ENCODE measurements at regions not wholly inside any gene's neighbourhood (a gene's known extent, or its start where the extent isn't known, plus 50 kb on each side); places are given as distances from the start of the nearest gene placed in this dataset.

- Histone ChIP-seq H3K27ac (no peak overlapping the region), H3K9me3 (no peaks in the 10 kb centered on the region), H3K36me3 (no peaks in the 10 kb centered on the region), H3K4me3 (replicated peaks in 1 of 3) (no peak overlapping the region), H3K4me1 (no peaks in the 10 kb centered on the region), H3K27me3 (no peaks in the 10 kb centered on the region)
- WGBS, 2 donors: 98 to 100% methylated on average over 2 of the region's 2 CpGs
- DNase-seq: no peak
- TF ChIP-seq POLR2A (IDR thresholded peaks at IDR 0.05) (no peak), CTCF (IDR thresholded peaks at IDR 0.05) (no peak)
- intact Hi-C loops (cut with DNase I): no loop called here
These were observed 184.9 kb upstream of the LNX1 start for GRCh38 chr4:53776141-53776540.

GRCh38 chr4:53775381-53775780 lies 184.1 kb upstream of the LNX1 start:
- Histone ChIP-seq H3K27ac (no peak overlapping the region), H3K27me3 (no peaks in the 10 kb centered on the region), H3K9me3 (no peaks in the 10 kb centered on the region), H3K4me1 (no peaks in the 10 kb centered on the region), H3K4me3 (replicated peaks in 1 of 3) (no peak overlapping the region), H3K36me3 (no peaks in the 10 kb centered on the region)
- intact Hi-C loops (cut with DNase I): no loop called here
- no peak for TF ChIP-seq CTCF (IDR thresholded peaks at IDR 0.05)
- TF ChIP-seq POLR2A (IDR thresholded peaks at IDR 0.05): no peak
- DNase-seq: no peak
- 94% methylated on average over 4 of the region's 4 CpGs for WGBS, 2 donors

- H3K4me3 ChIP-seq (replicated peaks in 1 of 3): no peak overlapping the region
- no peaks in the 10 kb centered on the region for H3K9me3 ChIP-seq
- intact Hi-C loops (cut with DNase I): no loop called here
- 73 to 94% methylated on average over 3 of the region's 3 CpGs for WGBS, 2 donors
- no peaks in the 10 kb centered on the region for H3K27me3 ChIP-seq
- TF ChIP-seq POLR2A (IDR thresholded peaks at IDR 0.05) (no peak), CTCF (IDR thresholded peaks at IDR 0.05) (no peak)
- H3K27ac ChIP-seq: no peak overlapping the region
- no peaks in the 10 kb centered on the region for H3K36me3 ChIP-seq
- no peaks in the 10 kb centered on the region for H3K4me1 ChIP-seq
- DNase-seq: no peak
These were observed 180.0 kb upstream of the LNX1 start for GRCh38 chr4:53771326-53771725.

GRCh38 chr4:53767482-53767881 lies 176.2 kb upstream of the LNX1 start:
- Histone ChIP-seq H3K27ac (no peak overlapping the region), H3K4me3 (replicated peaks in 1 of 3) (no peak overlapping the region), H3K27me3 (no peaks in the 10 kb centered on the region), H3K4me1 (peaks cover 0 to 14% of the 10 kb centered on the region in 2 donors), H3K9me3 (no peaks in the 10 kb centered on the region), H3K36me3 (no peaks in the 10 kb centered on the region)
- intact Hi-C loops (cut with DNase I): no loop called here
- no peak for TF ChIP-seq CTCF (IDR thresholded peaks at IDR 0.05)
- 65 to 82% methylated on average over 2 of the region's 2 CpGs for WGBS, 2 donors
- DNase-seq: no peak

GRCh38 chr4:53764761-53765490 lies 173.6 kb upstream of the LNX1 start:
- no peaks in the 10 kb centered on the region for H3K36me3 ChIP-seq
- intact Hi-C loops (cut with DNase I): no loop called here
- H3K27ac ChIP-seq: no peak overlapping the region
- H3K4me1 ChIP-seq: peaks cover 0 to 14% of the 10 kb centered on the region in 2 donors
- H3K27me3 ChIP-seq: no peaks in the 10 kb centered on the region
- TF ChIP-seq POLR2A (IDR thresholded peaks at IDR 0.05) (no peak), CTCF (IDR thresholded peaks at IDR 0.05) (no peak)
- H3K9me3 ChIP-seq: no peaks in the 10 kb centered on the region
- 51 to 58% methylated on average over 3 of the region's 3 CpGs for WGBS, 2 donors
- DNase-seq: no peak
- no peak overlapping the region for H3K4me3 ChIP-seq (replicated peaks in 1 of 3)
